GM12878 (cell line): ENCODE measurements at regions not wholly inside any gene's neighbourhood (a gene's known extent, or its start where the extent isn't known, plus 50 kb on each side); places are given as distances from the start of the nearest gene placed in this dataset.

Source experiments
- ATAC-seq: fragments of 200-7000 bp; cut with Tn5 transposase; 3 replicates; pipeline ENCODE4 v1.9.1; 2020; ENCODE audit warnings: mild to moderate bottlenecking, moderate library complexity
- BruUV-seq: library from RNA; stranded (reverse); fragments of 400-500 nt; replicated peaks from 2 replicates; lab custom pipeline; 2021; lab: Mats Ljungman, UMichigan
- CTCF ChIA-PET: fragments of 300-600 bp; sonication (Branson Sonifier 250); formaldehyde crosslinking; extraction: SDS; loops from one replicate; lab custom pipeline; 2021; ENCODE audit warnings: inconsistent platforms; lab: Yijun Ruan, JAX
- POLR2A ChIA-PET: fragments of 350-600 bp; formaldehyde crosslinking; extraction: SDS; loops from one replicate; lab custom pipeline; 2021; ENCODE audit warnings: inconsistent platforms; lab: Charles Lee
- RAD21 ChIA-PET: fragments of 300-600 bp; sonication (Branson Sonifier 250); formaldehyde crosslinking; loops from one replicate; lab custom pipeline; 2023; ENCODE audit warnings: antibody characterized with exemption; ENCODE audit not compliant: unreplicated experiment; lab: Charles Lee
- SMC1A ChIA-PET: fragments of 300-600 bp; sonication (Branson Sonifier 250); formaldehyde crosslinking; loops from one replicate; lab custom pipeline; 2023; ENCODE audit not compliant: unreplicated experiment, uncharacterized antibody; lab: Charles Lee
- DNase-seq: peaks from one replicate; pipeline ENCODE4 v3.0.0-alpha.2; 2011; ENCODE audit warnings: low read depth, low spot score
- FAIRE-seq: peaks from 3 replicates; lab custom pipeline; 2011; peaks lifted over from hg19 to GRCh38; lab: Jason Lieb, UNC
- H2AFZ ChIP-seq: 2 replicates; pipeline ENCODE4 v1.6.0; 2011; ENCODE audit warnings: low read depth, low read length, control low read depth; ENCODE audit not compliant: control insufficient read depth
- H3K27ac ChIP-seq: 2 replicates; pipeline ENCODE4 v1.5.1; 2011; ENCODE audit warnings: control low read depth; ENCODE audit not compliant: control insufficient read depth, insufficient read depth
- H3K27me3 ChIP-seq, 2 experiments: replicated peaks in 1 of 2; 2 replicates each; pipeline versions ENCODE4 v1.6.0 to v1.6.1; 2011; ENCODE audit warnings: low read length in 1 of 2; ENCODE audit not compliant: control insufficient read depth in 2 of 2, insufficient read depth in 2 of 2
- H3K36me3 ChIP-seq, 2 experiments: 2 replicates each; pipeline ENCODE4 v1.5.1; 2011; ENCODE audit warnings: low read length in 1 of 2; ENCODE audit not compliant: control insufficient read depth in 2 of 2, insufficient read depth in 2 of 2
- H3K4me1 ChIP-seq: 2 replicates; pipeline ENCODE4 v1.6.1; 2011; ENCODE audit warnings: mild to moderate bottlenecking, low read length, moderate library complexity, mixed read lengths; ENCODE audit not compliant: control insufficient read depth, insufficient read depth
- H3K4me2 ChIP-seq: 2 replicates; pipeline ENCODE4 v1.6.0; 2011; ENCODE audit warnings: control low read depth; ENCODE audit not compliant: control insufficient read depth, insufficient read depth
- H3K4me3 ChIP-seq: fragments of 200-600 bp; sonication (generic); 2 replicates; pipeline ENCODE4 v1.5.1; 2016
- H3K79me2 ChIP-seq: 2 replicates; pipeline ENCODE4 v1.6.0; 2011; ENCODE audit warnings: low read length; ENCODE audit not compliant: control insufficient read depth, insufficient read depth
- H3K9ac ChIP-seq: 2 replicates; pipeline ENCODE4 v1.8.0; 2011; ENCODE audit warnings: low read length, control low read depth, mixed read lengths; ENCODE audit not compliant: control insufficient read depth, insufficient read depth
- H3K9me3 ChIP-seq: replicated peaks from 3 replicates; pipeline ENCODE4 v1.5.1; 2011; ENCODE audit warnings: mild to moderate bottlenecking, low read length; ENCODE audit not compliant: control insufficient read depth, insufficient read depth
- H4K20me1 ChIP-seq: 2 replicates; pipeline ENCODE4 v1.6.0; 2011; ENCODE audit not compliant: control insufficient read depth, insufficient read depth
- ATF7 ChIP-seq: fragments of 450-650 bp; IDR thresholded peaks from 2 replicates; pipeline ENCODE4 v1.6.1; 2016; ENCODE audit warnings: low read depth, mild to moderate bottlenecking
- DPF2 ChIP-seq: fragments of 450-650 bp; IDR thresholded peaks from 2 replicates; pipeline ENCODE4 v1.6.1; 2017; ENCODE audit warnings: mild to moderate bottlenecking
- ELK1 ChIP-seq: IDR thresholded peaks from 2 replicates; pipeline ENCODE4 v1.6.1; 2012; ENCODE audit warnings: low read depth, low read length, improper control_type of control experiment
- RBBP5 ChIP-seq: fragments of 200-600 bp; sonication (generic); conservative IDR thresholded peaks from 2 replicates; pipeline ENCODE4 v1.6.1; 2016
- YBX1 ChIP-seq: fragments of 450-650 bp; IDR thresholded peaks from 2 replicates; pipeline ENCODE4 v1.6.1; 2016; ENCODE audit warnings: antibody characterized with exemption
- ZNF687 ChIP-seq: fragments of 450-650 bp; IDR thresholded peaks from 2 replicates; pipeline ENCODE4 v1.6.1; 2017; ENCODE audit warnings: mild to moderate bottlenecking, moderate library complexity
- ZZZ3 ChIP-seq: IDR thresholded peaks from 2 replicates; pipeline ENCODE4 v1.6.1; 2011; ENCODE audit warnings: low read depth; ENCODE audit not compliant: control insufficient read depth, insufficient read length
- WGBS: methylation state at CpG from one replicate; pipeline ENCODE4 v1.1.6; 2016; ENCODE audit warnings: low lambda C conversion rate; ENCODE audit not compliant: insufficient replicate concordance, insufficient coverage; ENCODE audit errors: missing lambda C conversion rate; 5-methylcytosine and 5-hydroxymethylcytosine counted together
- in situ Hi-C: fragments of 300-500 bp; cut with MboI; formaldehyde crosslinking; loops from 9 replicates; pipeline ENCODE4 v1.14.3; 2018; ENCODE audit warnings: mixed read lengths
- intact Hi-C: fragments of 100-400 bp; cut with micrococcal nuclease; formaldehyde crosslinking; loops from one replicate; pipeline ENCODE4 v1.14.2; 2022; ENCODE audit not compliant: unreplicated experiment

- no peak for TF ChIP-seq ZNF687
Measured at GRCh38 chr1:157411064-157411463, 141.3 kb downstream of the FCRL5 start (continued).

GRCh38 chr1:157410457-157410856 lies 141.9 kb downstream of the FCRL5 start:
- no TSS peak for BruUV-seq
- no peak overlapping the region for H2AFZ ChIP-seq
- CTCF ChIA-PET: no interaction called here
- H3K36me3 ChIP-seq: no peaks in the 10 kb centered on the region
- 30% methylated on average over 5 of the region's 5 CpGs for WGBS
- intact Hi-C loops (no loop called here), in situ Hi-C loops (no loop called here)
- FAIRE-seq: no peak
- POLR2A ChIA-PET: interaction anchor here (0.5 kb wide), 1 partner anchor 32 kb away, joined by 3 read pairs; no protein-coding TSS in a partner anchor
- H3K27ac ChIP-seq: no peak overlapping the region
- no peak overlapping the region for H3K4me2 ChIP-seq
- no peaks in the 10 kb centered on the region; the same call in 1 of the 2 replicates for H4K20me1 ChIP-seq
- H3K79me2 ChIP-seq: no peaks in the 10 kb centered on the region
- H3K9ac ChIP-seq: no peak overlapping the region
- H3K4me1 ChIP-seq: no peaks in the 10 kb centered on the region
- TF ChIP-seq RBBP5 (no peak), ATF7 (no peak), ZZZ3 (no peak), ELK1 (no peak), YBX1 (no peak), DPF2 (no peak)
- no peak overlapping the region for H3K4me3 ChIP-seq
- H3K27me3 ChIP-seq: no peaks in the 10 kb centered on the region; a peak in 1 of 4 replicates
- SMC1A ChIA-PET: interaction anchor here (0.6 kb wide), 1 partner anchor 36 kb away, joined by 3 read pairs; no protein-coding TSS in a partner anchor
- no peak for DNase-seq
- no peak for ATAC-seq
- no peaks in the 10 kb centered on the region for H3K9me3 ChIP-seq
- RAD21 ChIA-PET: no interaction called here
